ENCODE measurements at regions not wholly inside any gene's neighbourhood (a gene's known extent, or its start where the extent isn't known, plus 50 kb on each side); places are given as distances from the start of the nearest gene placed in this dataset.

DNA sequence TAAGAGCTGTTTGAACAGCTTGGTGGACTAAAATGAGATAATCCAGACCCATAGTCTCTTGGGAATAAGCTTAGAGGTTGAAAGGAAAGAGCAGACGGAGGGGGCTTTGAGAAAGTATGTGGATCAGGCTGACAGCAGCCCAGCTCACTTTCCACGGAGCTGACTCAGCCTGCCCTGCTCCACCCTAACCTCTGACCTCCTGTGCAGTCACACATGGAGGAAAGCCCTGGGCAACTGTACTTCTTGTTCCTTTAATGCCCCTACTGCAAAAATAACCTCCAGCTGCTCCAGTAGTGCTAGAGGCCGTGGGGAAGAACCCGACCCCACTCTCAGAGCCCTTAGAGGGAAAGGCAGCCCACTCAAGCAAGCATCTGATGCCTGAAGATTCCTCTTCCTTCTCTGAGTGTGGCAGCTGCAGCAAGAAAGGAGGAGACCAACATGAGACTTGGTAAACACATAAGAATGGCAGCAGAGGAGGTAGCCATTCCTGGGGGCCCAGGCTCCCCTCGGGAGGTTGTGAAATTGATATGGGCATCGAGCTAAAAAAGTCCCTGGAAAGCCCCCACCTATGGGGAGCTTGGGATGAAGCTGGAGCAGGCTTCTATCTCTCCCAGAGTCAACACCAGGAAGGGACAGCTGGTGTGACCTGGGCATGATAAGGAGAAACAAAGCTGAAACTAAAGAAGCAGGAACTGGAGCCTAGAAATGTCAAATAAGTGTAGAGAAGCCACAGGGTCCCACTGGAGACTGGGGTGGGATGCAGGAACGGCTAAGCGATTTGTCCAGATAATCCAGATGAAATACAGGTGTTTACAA lies 204.3 kb downstream of the PIK3R1 start:
- BruUV-seq (replicated peaks), result no TSS peak
- FAIRE-seq, result no peak
- TF ChIP-seq TAF1 (CRISPR knock-in tag; IDR thresholded peaks at IDR 0.05) (no peak), FOXO1 (CRISPR knock-in tag; IDR thresholded peaks at IDR 0.05) (no peak)
- Histone ChIP-seq H3K4me3 (replicated peaks in 1 of 3; ENCODE audit: insufficient read depth in 1 of 3, low read depth in 2 of 3, low read length in 3 of 3) (no peak overlapping the region), H3K27me3 (ENCODE audit: control insufficient read depth in 1 of 2, insufficient read depth in 2 of 2, low read length in 2 of 2) (peaks cover 0 to 7% of the 10 kb centered on the region in 2 experiments; a peak in 1 of 5 replicates), H3K27ac (ENCODE audit: extremely low read length, insufficient read depth, low read length) (no peak overlapping the region), H4K20me1 (ENCODE audit: insufficient read depth, low read length) (no peaks in the 10 kb centered on the region), H3K36me3 (replicated peaks in 1 of 2; ENCODE audit: control insufficient read depth in 1 of 2, insufficient read depth in 2 of 2, low read length in 2 of 2) (no peaks in the 10 kb centered on the region), H3K4me1 (ENCODE audit: insufficient read depth, low read length) (no peaks in the 10 kb centered on the region; the same call in 1 of the 2 replicates), H3K9me3 (ENCODE audit: low read length) (no peaks in the 10 kb centered on the region), H3K79me2 (ENCODE audit: insufficient read depth, low read length) (no peaks in the 10 kb centered on the region), H3K9ac (ENCODE audit: insufficient read depth, low read depth, low read length) (no peak overlapping the region), H3K4me2 (ENCODE audit: low read depth, low read length) (no peak overlapping the region), H2AFZ (ENCODE audit: low read length) (no peak overlapping the region)
- 25% methylated on average over 8 of the region's 8 CpGs for WGBS (ENCODE audit: low lambda C conversion rate)
- CTCF ChIA-PET (ENCODE audit: low intra/inter-chr PET ratio, low total read pairs), result no interaction called here
- no peak for DNase-seq (ENCODE audit: low spot score)
- no peak for ATAC-seq
- in situ Hi-C loops (cut with HindIII; ENCODE audit: extremely low pct_ligation_motif_present, low pct_unique_long_range_greater_than_20kb) (no loop called here), intact Hi-C loops (cut with micrococcal nuclease; ENCODE audit: unreplicated experiment) (no loop called here)
- POLR2A ChIA-PET, result no interaction called here

DNA sequence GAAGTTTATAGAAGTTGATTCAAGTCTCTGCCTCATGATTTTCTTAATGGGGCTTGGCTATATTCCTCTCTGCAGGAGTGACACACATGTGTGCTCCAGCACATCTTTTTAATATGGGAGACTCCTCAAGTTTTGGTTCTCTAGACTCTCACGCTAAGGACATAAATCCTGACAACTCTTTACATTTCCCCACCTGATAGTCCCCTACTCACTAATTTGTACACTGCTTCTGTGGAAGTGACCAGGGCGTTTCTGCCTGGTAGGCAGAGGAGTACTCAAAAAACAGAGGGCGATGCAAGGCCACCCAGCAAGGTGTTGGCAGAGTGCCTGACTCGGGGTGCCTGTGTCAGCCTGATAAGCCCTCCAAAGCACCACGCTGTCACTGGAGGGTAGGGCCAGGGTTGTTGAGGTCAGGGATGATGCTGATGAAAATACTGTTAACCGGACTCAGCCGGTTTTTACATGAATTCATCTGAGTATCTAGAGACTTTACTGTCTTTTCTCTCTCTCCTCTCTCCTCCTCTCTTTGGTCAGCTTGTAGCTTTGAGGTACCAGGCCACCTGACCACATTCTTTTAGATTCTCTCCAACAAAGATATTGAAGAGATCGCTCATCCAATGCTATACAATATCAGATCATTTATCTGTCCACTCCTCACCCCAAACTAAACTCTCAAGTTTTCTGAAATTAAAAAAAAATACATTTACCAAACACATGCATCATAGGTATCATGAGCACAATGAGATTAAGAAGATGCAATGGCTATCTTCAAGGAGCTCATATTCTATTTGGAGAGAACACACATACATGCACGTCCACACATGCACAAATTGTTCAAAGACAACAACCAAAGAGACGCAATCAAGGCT lies 205.2 kb downstream of the PIK3R1 start:
- no peaks in the 10 kb centered on the region for H4K20me1 ChIP-seq (ENCODE audit: insufficient read depth, low read length)
- H3K4me2 ChIP-seq (ENCODE audit: low read depth, low read length), result no peak overlapping the region
- no peak overlapping the region for H3K27ac ChIP-seq (ENCODE audit: extremely low read length, insufficient read depth, low read length)
- WGBS (ENCODE audit: low lambda C conversion rate), result 37% methylated on average over 10 of the region's 10 CpGs
- H3K79me2 ChIP-seq (ENCODE audit: insufficient read depth, low read length), result no peaks in the 10 kb centered on the region
- no peaks in the 10 kb centered on the region for H3K36me3 ChIP-seq (replicated peaks in 1 of 2; ENCODE audit: control insufficient read depth in 1 of 2, insufficient read depth in 2 of 2, low read length in 2 of 2)
- CTCF ChIA-PET (ENCODE audit: low intra/inter-chr PET ratio, low total read pairs), result no interaction called here
- no peak overlapping the region for H3K9ac ChIP-seq (ENCODE audit: insufficient read depth, low read depth, low read length)
- DNase-seq (ENCODE audit: low spot score), result no peak
- ATAC-seq, result no peak
- FAIRE-seq, result no peak
- no peaks in the 10 kb centered on the region; the same call in 1 of the 2 replicates for H3K4me1 ChIP-seq (ENCODE audit: insufficient read depth, low read length)
- POLR2A ChIA-PET, result no interaction called here
- H2AFZ ChIP-seq (ENCODE audit: low read length), result no peak overlapping the region
- peaks cover 0 to 8% of the 10 kb centered on the region in 2 experiments; a peak in 1 of 5 replicates for H3K27me3 ChIP-seq (ENCODE audit: control insufficient read depth in 1 of 2, insufficient read depth in 2 of 2, low read length in 2 of 2)
- intact Hi-C loops (cut with micrococcal nuclease; ENCODE audit: unreplicated experiment), result no loop called here
- no peak overlapping the region for H3K4me3 ChIP-seq (replicated peaks in 1 of 3; ENCODE audit: insufficient read depth in 1 of 3, low read depth in 2 of 3, low read length in 3 of 3)
- in situ Hi-C loops (cut with HindIII; ENCODE audit: extremely low pct_ligation_motif_present, low pct_unique_long_range_greater_than_20kb), result no loop called here
- no peaks in the 10 kb centered on the region for H3K9me3 ChIP-seq (ENCODE audit: low read length)
- no TSS peak for BruUV-seq (replicated peaks)
- TF ChIP-seq SIN3A (IDR thresholded peaks at IDR 0.05; ENCODE audit: borderline replicate concordance, low read depth, low read length) (no peak), JUNB (CRISPR knock-in tag; IDR thresholded peaks at IDR 0.05; ENCODE audit: borderline replicate concordance) (no peak), ZNF3 (CRISPR knock-in tag; IDR thresholded peaks at IDR 0.05) (no peak), SNAI1 (CRISPR knock-in tag; IDR thresholded peaks at IDR 0.05; ENCODE audit: borderline replicate concordance) (no peak), RFX5 (IDR thresholded peaks at IDR 0.05; ENCODE audit: low read depth, low read length) (no peak), ATF1 (CRISPR knock-in tag; IDR thresholded peaks at IDR 0.05) (no peak), ARNT2 (CRISPR knock-in tag; IDR thresholded peaks at IDR 0.05; ENCODE audit: low read depth) (no peak)
- TF ChIP-seq, protein P1, sequence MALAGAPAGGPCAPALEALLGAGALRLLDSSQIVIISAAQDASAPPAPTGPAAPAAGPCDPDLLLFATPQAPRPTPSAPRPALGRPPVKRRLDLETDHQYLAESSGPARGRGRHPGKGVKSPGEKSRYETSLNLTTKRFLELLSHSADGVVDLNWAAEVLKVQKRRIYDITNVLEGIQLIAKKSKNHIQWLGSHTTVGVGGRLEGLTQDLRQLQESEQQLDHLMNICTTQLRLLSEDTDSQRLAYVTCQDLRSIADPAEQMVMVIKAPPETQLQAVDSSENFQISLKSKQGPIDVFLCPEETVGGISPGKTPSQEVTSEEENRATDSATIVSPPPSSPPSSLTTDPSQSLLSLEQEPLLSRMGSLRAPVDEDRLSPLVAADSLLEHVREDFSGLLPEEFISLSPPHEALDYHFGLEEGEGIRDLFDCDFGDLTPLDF (CRISPR knock-in tag; IDR thresholded peaks at IDR 0.05), result no peak
- TF ChIP-seq, protein P2, sequence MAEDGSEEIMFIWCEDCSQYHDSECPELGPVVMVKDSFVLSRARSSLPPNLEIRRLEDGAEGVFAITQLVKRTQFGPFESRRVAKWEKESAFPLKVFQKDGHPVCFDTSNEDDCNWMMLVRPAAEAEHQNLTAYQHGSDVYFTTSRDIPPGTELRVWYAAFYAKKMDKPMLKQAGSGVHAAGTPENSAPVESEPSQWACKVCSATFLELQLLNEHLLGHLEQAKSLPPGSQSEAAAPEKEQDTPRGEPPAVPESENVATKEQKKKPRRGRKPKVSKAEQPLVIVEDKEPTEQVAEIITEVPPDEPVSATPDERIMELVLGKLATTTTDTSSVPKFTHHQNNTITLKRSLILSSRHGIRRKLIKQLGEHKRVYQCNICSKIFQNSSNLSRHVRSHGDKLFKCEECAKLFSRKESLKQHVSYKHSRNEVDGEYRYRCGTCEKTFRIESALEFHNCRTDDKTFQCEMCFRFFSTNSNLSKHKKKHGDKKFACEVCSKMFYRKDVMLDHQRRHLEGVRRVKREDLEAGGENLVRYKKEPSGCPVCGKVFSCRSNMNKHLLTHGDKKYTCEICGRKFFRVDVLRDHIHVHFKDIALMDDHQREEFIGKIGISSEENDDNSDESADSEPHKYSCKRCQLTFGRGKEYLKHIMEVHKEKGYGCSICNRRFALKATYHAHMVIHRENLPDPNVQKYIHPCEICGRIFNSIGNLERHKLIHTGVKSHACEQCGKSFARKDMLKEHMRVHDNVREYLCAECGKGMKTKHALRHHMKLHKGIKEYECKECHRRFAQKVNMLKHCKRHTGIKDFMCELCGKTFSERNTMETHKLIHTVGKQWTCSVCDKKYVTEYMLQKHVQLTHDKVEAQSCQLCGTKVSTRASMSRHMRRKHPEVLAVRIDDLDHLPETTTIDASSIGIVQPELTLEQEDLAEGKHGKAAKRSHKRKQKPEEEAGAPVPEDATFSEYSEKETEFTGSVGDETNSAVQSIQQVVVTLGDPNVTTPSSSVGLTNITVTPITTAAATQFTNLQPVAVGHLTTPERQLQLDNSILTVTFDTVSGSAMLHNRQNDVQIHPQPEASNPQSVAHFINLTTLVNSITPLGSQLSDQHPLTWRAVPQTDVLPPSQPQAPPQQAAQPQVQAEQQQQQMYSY (CRISPR knock-in tag; IDR thresholded peaks at IDR 0.05), result no peak

Measured in HepG2 (cell line).